Activated B cell treated with CpG ODN at 0.5 μM for 24 hours (primary cell): ENCODE measurements at regions not wholly inside any gene's neighbourhood (a gene's known extent, or its start where the extent isn't known, plus 50 kb on each side); places are given as distances from the start of the nearest gene placed in this dataset.

Source experiments
- ATAC-seq: fragments of 200-7000 bp; cut with Tn5 transposase; one replicate; pipeline ENCODE4 v1.10.0; 2021; ENCODE audit warnings: low read depth, mild to moderate bottlenecking, moderate library complexity
- CTCF ChIA-PET: fragments of 350-600 bp; sonication (Branson Sonifier 250); formaldehyde crosslinking; loops from one replicate; lab custom pipeline; 2021; ENCODE audit warnings: antibody characterized with exemption; lab: Charles Lee
- POLR2A ChIA-PET: fragments of 350-600 bp; sonication (Branson Sonifier 250); formaldehyde crosslinking; loops from one replicate; lab custom pipeline; 2021; ENCODE audit warnings: antibody characterized with exemption; lab: Charles Lee
- DNase-seq: peaks from one replicate; pipeline ENCODE4 v3.0.0; 2022
- H3K27ac Mint-ChIP-seq: one replicate; pipeline ENCODE4 v1.8.0; 2020; ENCODE audit warnings: mixed read lengths
- H3K27me3 Mint-ChIP-seq: one replicate; pipeline ENCODE4 v1.8.0; 2021; ENCODE audit warnings: mixed read lengths
- H3K36me3 Mint-ChIP-seq: one replicate; pipeline ENCODE4 v1.8.0; 2021; ENCODE audit warnings: low read depth, mixed read lengths
- H3K4me1 Mint-ChIP-seq: one replicate; pipeline ENCODE4 v1.8.0; 2021; ENCODE audit warnings: mixed read lengths
- H3K4me3 Mint-ChIP-seq: one replicate; pipeline ENCODE4 v1.8.0; 2020; ENCODE audit warnings: mild to moderate bottlenecking, mixed read lengths
- H3K9me3 Mint-ChIP-seq: one replicate; pipeline ENCODE4 v1.8.0; 2020; ENCODE audit warnings: mixed read lengths
- CTCF ChIP-seq: fragments of 200-600 bp; IDR thresholded peaks from one replicate; pipeline ENCODE4 v1.8.0; 2022; ENCODE audit warnings: antibody characterized with exemption, mild to moderate bottlenecking
- intact Hi-C: fragments of 100-400 bp; cut with micrococcal nuclease; formaldehyde crosslinking; loops from one replicate; pipeline ENCODE4 v1.15.1; 2024

GRCh38 chr5:141760753-141761152 is 78.7 kb upstream of the ARAP3 start:
- no peak overlapping the region for H3K27ac Mint-ChIP-seq
- no peak for DNase-seq
- H3K36me3 Mint-ChIP-seq = no peaks in the 10 kb centered on the region
- H3K4me3 Mint-ChIP-seq = no peak overlapping the region
- intact Hi-C loops = no loop called here
- POLR2A ChIA-PET = no interaction called here
- TF ChIP-seq CTCF = no peak
- H3K4me1 Mint-ChIP-seq = no peaks in the 10 kb centered on the region
- CTCF ChIA-PET = no interaction called here
- ATAC-seq = no peak
- H3K27me3 Mint-ChIP-seq = peaks cover 56% of the 10 kb centered on the region
- H3K9me3 Mint-ChIP-seq = no peaks in the 10 kb centered on the region

- Mint-ChIP-seq H3K27ac (no peak overlapping the region), H3K27me3 (peaks cover 61% of the 10 kb centered on the region), H3K36me3 (no peaks in the 10 kb centered on the region), H3K9me3 (no peaks in the 10 kb centered on the region), H3K4me3 (no peak overlapping the region), H3K4me1 (no peaks in the 10 kb centered on the region)
- POLR2A ChIA-PET = no interaction called here
- ATAC-seq (peak; percentile 54), DNase-seq (no peak)
- CTCF ChIA-PET = no interaction called here
- no peak for TF ChIP-seq CTCF
- intact Hi-C loops = no loop called here
These were observed 78.2 kb upstream of the ARAP3 start for GRCh38 chr5:141760193-141760592.

GRCh38 chr5:141758310-141758998 is 76.4 kb upstream of the ARAP3 start:
- Mint-ChIP-seq H3K4me3 (no peak overlapping the region), H3K27ac (no peak overlapping the region), H3K9me3 (no peaks in the 10 kb centered on the region), H3K36me3 (no peaks in the 10 kb centered on the region), H3K4me1 (no peaks in the 10 kb centered on the region), H3K27me3 (peaks cover 68% of the 10 kb centered on the region)
- intact Hi-C loops = no loop called here
- ATAC-seq (no peak), DNase-seq (no peak)
- CTCF ChIA-PET = no interaction called here
- POLR2A ChIA-PET = no interaction called here
- TF ChIP-seq CTCF = no peak

GRCh38 chr5:141757402-141757801 is 75.4 kb upstream of the ARAP3 start:
- no peak for TF ChIP-seq CTCF
- no peak for DNase-seq
- no peak for ATAC-seq
- POLR2A ChIA-PET = no interaction called here
- Mint-ChIP-seq H3K4me3 (no peak overlapping the region), H3K27ac (no peak overlapping the region), H3K36me3 (no peaks in the 10 kb centered on the region), H3K27me3 (peaks cover 76% of the 10 kb centered on the region), H3K4me1 (no peaks in the 10 kb centered on the region), H3K9me3 (no peaks in the 10 kb centered on the region)
- CTCF ChIA-PET = no interaction called here
- intact Hi-C loops = no loop called here

- ChIA-PET CTCF (no interaction called here), POLR2A (no interaction called here)
- intact Hi-C loops = no loop called here
- DNase-seq (no peak), ATAC-seq (no peak)
- H3K27ac Mint-ChIP-seq = no peak overlapping the region
- no peak overlapping the region for H3K4me3 Mint-ChIP-seq
- no peak for TF ChIP-seq CTCF
- H3K4me1 Mint-ChIP-seq = no peaks in the 10 kb centered on the region
- peaks cover 75% of the 10 kb centered on the region for H3K27me3 Mint-ChIP-seq
- no peaks in the 10 kb centered on the region for H3K36me3 Mint-ChIP-seq
- no peaks in the 10 kb centered on the region for H3K9me3 Mint-ChIP-seq
These were observed 74.2 kb upstream of the ARAP3 start for GRCh38 chr5:141756196-141756595.
